Activated naive CD8-positive, alpha-beta T cell treated with anti-CD3 and anti-CD28 coated beads, Interleukin-2, amount 50 U/mL, for 24 hours (primary cell): ENCODE measurements at regions not wholly inside any gene's neighbourhood (a gene's known extent, or its start where the extent isn't known, plus 50 kb on each side); places are given as distances from the start of the nearest gene placed in this dataset.

ENCODE experiments used
- ATAC-seq: fragments of 150-1000 bp; cut with Tn5 transposase; one replicate; pipeline ENCODE4 v1.10.0; 2021
- DNase-seq: peaks from one replicate; pipeline ENCODE4 v3.0.0; 2021
- H3K27ac Mint-ChIP-seq: one replicate; pipeline ENCODE4 v1.8.0; 2021; ENCODE audit warnings: mild to moderate bottlenecking, mixed read lengths
- H3K27me3 Mint-ChIP-seq: one replicate; pipeline ENCODE4 v1.8.0; 2021; ENCODE audit warnings: mixed read lengths
- H3K36me3 Mint-ChIP-seq: one replicate; pipeline ENCODE4 v1.8.0; 2021; ENCODE audit warnings: low read depth, mixed read lengths
- H3K4me1 Mint-ChIP-seq: one replicate; pipeline ENCODE4 v1.8.0; 2021; ENCODE audit warnings: mixed read lengths
- H3K4me3 Mint-ChIP-seq: one replicate; pipeline ENCODE4 v1.8.0; 2021; ENCODE audit warnings: mild to moderate bottlenecking, moderate library complexity, mixed read lengths
- H3K9me3 Mint-ChIP-seq: one replicate; pipeline ENCODE4 v1.8.0; 2021; ENCODE audit warnings: mixed read lengths

DNA sequence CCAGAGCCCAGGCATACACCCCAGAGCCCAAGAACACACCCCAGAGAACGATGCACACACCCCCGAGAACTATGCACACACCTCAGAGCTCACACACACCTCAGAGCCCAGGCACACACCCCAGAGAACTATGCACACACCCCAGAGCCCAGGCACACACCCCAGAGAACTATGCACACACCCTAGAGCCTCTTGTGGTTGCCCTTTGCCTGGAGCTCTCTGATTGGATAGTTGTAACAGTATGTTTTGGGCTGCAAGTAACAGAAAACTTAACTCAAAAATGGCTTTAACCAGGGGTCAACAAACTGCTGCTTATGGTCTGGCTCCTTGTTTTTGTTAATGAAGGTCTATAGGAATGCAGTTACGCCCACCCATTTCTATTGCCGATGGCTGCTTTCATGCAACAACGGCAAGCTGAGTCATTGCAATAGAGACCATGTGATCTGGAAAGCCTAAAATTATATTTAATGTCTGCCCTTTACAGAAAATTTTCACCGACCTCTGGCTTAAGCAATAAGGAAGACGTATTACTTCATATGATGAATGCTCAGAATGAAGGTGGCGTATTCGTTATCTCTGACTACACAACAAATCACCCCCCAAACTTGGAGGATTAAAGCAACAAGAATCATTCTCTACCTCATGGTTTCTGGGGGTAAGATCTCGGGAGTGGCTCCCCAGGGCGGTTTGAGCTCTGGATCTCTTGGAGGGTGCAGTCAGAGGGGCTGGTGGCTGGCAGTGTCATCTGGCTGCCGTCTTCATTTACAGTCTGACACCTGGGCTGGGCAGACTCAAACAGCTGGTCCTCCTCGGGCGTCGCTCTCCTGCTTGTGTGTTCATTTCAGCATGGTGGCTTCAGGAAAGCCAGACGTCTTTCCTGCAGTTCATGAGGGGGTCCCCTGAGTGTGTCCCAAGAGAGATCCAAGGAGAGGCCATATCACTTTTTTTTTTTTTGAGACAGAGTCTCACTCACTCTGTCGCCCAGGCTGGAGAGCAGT is 66.3 kb upstream of the NCOR2 start:
- no peaks in the 10 kb centered on the region for H3K36me3 Mint-ChIP-seq
- H3K27me3 Mint-ChIP-seq, result no peaks in the 10 kb centered on the region
- no peak for ATAC-seq
- no peak overlapping the region for H3K27ac Mint-ChIP-seq
- no peak for DNase-seq
- H3K4me1 Mint-ChIP-seq, result peaks cover 14% of the 10 kb centered on the region
- no peaks in the 10 kb centered on the region for H3K9me3 Mint-ChIP-seq
- H3K4me3 Mint-ChIP-seq, result no peak overlapping the region

DNA sequence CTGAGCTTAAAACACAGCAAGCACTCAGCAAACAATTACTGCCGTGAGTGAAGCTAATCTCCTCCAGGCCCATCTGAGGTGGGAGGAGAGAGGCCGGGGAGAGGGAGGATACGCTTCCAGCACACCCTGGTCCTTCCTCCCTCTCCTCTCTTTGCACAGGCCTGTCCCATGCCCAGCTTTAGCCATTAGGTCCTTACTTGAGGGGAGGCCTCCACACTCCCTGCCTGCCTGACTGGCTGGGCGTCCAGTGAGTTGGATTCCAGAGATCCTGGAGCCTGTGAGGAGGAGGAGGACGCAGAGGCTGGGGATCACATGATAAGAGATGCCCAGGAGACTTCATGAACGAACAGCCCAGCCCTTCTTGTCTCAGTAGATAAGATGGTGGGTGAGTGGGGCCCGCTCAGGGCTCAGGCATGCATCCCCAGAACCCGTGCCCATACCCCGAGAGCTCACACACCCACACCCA is 65.1 kb upstream of the NCOR2 start:
- Mint-ChIP-seq H3K36me3 (no peaks in the 10 kb centered on the region), H3K27me3 (no peaks in the 10 kb centered on the region), H3K9me3 (no peaks in the 10 kb centered on the region), H3K4me1 (peaks cover 14% of the 10 kb centered on the region), H3K4me3 (no peak overlapping the region), H3K27ac (no peak overlapping the region)
- DNase-seq (no peak), ATAC-seq (no peak)

DNA sequence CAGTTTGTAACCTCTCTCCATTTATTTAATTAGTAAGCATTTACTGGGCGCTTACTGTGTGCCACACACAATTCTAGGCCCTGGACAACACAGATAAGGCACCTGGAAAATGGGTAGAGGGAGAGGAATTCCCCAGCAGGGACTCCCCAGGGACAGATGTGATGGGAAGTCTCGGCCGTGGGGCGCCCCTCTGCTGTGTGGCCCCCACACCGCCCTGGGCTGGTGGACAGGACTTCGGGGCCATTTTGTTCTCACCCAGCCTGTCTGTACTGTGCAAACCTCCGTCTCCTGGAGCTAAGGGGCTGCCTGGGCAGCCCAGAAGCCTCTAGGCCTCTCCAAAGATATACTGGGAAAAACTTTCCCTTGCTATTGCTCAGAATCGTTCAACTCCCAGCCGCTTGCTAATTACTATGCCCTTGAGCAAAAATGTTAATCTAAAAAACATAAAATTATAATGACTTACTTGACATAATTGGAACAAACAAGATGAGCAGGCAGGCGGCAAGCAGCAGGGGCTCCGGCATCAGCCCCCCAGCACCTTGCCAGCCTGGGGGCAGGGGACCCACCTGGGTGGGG is 64.4 kb upstream of the NCOR2 start:
- no peak overlapping the region for H3K27ac Mint-ChIP-seq
- no peaks in the 10 kb centered on the region for H3K9me3 Mint-ChIP-seq
- H3K36me3 Mint-ChIP-seq, result no peaks in the 10 kb centered on the region
- peaks cover 14% of the 10 kb centered on the region for H3K4me1 Mint-ChIP-seq
- DNase-seq, result no peak
- H3K27me3 Mint-ChIP-seq, result no peaks in the 10 kb centered on the region
- ATAC-seq, result no peak
- H3K4me3 Mint-ChIP-seq, result no peak overlapping the region

DNA sequence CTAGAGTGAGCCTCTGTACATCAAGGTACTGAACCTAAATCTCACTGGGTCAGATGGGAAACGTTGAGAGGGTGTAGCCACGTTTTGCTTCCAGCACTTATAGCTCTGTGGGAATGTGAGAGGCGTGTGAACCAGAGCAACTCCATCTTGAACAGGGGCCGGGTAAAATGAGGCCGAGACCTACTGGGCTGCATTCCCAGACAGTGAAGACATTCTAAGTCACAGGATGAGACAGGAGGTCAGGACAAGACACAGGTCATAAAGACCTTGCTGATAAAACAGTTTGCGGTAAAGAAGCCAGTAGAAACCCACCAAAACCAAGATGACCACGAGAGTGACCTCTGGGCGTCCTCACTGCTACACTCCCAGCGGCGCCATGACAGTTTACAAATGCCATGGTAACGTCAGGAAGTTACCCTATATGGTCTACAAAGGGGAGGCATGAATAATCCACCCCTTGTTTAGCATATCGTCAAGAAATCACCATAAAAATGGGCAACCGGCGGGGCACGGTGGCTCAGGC is 63.4 kb upstream of the NCOR2 start:
- ATAC-seq, result no peak
- Mint-ChIP-seq H3K4me3 (no peak overlapping the region), H3K27me3 (no peaks in the 10 kb centered on the region), H3K27ac (no peak overlapping the region), H3K9me3 (no peaks in the 10 kb centered on the region), H3K36me3 (no peaks in the 10 kb centered on the region), H3K4me1 (peaks cover 5% of the 10 kb centered on the region)
- DNase-seq, result no peak

DNA sequence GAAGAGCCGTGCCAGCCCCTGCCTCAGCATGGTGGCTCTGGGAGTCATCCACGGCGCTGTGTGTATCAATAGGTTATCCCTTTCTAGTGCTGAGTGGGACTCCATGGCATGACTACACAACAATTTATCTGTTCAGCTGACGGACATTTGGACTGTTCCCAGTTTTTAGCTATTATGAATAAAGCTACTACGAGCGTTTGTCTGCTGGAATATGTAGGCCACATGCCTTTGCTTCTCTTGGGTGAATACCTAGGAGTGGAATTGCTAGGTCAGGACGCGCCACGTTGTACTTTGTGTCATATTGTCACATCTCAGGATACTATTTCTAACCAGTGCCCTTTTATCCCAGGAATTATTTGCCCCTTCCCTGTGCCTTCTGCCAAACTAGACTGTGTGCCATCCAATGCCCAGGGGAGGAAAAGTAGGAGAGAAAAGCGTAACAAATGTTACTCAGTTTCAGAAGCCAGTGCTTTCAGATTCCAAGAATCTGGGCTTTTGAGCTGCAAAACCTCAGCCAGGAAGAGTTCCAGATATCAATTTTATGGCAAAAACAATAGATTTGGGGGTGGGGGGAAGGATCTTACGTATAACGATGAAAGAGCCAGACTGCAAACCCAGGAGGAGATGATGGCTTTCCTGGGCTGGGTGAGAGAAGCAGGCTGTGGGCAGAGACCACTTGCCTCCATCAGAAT is 62.5 kb upstream of the NCOR2 start:
- H3K9me3 Mint-ChIP-seq, result no peaks in the 10 kb centered on the region
- H3K27me3 Mint-ChIP-seq, result no peaks in the 10 kb centered on the region
- no peaks in the 10 kb centered on the region for H3K4me1 Mint-ChIP-seq
- H3K27ac Mint-ChIP-seq, result no peak overlapping the region
- ATAC-seq, result no peak
- H3K4me3 Mint-ChIP-seq, result no peak overlapping the region
- no peaks in the 10 kb centered on the region for H3K36me3 Mint-ChIP-seq
- no peak for DNase-seq

DNA sequence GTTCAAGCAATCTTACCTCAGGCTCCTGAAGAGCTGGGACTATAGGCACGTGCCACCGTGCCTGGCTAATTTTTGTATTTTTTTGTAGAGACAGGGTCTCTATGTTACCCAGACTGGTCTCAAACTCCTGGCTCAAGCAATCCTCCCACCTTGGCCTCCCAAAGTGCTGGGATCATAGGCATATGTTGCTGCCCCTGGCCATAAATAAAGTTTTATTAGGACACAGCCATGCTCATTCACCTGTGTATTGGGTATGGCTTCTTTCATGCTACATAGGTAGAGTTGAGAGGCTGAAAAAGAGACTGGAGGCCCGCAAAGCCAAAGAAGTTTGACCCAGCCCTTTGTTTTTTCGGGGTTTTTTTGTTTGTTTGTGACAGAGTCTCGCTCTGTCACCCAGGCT is 61.7 kb upstream of the NCOR2 start:
- Mint-ChIP-seq H3K9me3 (no peaks in the 10 kb centered on the region), H3K4me1 (no peaks in the 10 kb centered on the region), H3K27ac (no peak overlapping the region), H3K4me3 (no peak overlapping the region), H3K27me3 (no peaks in the 10 kb centered on the region), H3K36me3 (no peaks in the 10 kb centered on the region)
- DNase-seq (no peak), ATAC-seq (no peak)

DNA sequence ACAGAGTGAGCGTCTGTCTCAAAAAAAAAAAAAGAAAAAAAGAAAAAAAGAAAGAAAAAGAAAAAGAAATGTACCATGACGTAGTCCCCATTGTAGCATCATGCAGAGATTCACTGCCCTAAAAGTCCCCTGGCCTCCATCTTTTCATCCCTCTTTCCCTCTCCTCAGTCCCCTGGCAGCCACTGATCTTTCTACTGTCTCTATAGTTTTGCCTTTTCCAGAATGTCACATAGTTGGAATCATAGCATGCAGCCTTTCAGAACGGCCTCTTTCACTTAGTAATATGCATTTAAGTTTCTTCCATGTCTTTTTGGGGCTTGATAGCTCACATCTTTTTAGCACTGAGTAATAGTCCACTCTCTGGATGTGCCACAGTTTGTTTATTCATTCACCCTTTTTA is 60.5 kb upstream of the NCOR2 start:
- Mint-ChIP-seq H3K9me3 (no peaks in the 10 kb centered on the region), H3K36me3 (no peaks in the 10 kb centered on the region), H3K4me1 (no peaks in the 10 kb centered on the region), H3K27me3 (no peaks in the 10 kb centered on the region), H3K4me3 (no peak overlapping the region), H3K27ac (no peak overlapping the region)
- no peak for ATAC-seq
- no peak for DNase-seq

DNA sequence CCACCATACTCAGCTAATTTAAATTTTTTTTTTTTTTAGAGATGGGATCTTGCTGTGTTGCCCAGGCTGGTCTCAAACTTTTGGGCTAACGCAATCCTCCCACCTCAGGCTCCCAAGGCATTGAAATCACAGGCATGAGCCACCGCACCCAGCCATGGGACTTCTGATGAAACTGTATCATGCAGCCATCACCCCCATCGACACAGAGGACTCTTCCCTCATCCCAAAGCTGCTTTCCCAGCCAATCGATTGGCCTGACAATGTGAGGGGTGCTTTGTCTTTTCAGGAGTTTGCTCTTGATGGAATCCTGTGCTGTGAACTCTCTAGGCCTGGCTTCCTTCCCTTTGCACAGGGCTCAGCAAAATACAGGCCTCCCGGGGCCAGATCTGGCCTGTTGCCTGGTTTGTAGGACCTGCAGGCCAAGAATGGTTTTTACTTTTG is 59.6 kb upstream of the NCOR2 start:
- H3K36me3 Mint-ChIP-seq, result no peaks in the 10 kb centered on the region
- no peak overlapping the region for H3K27ac Mint-ChIP-seq
- ATAC-seq (no peak), DNase-seq (no peak)
- H3K4me3 Mint-ChIP-seq, result no peak overlapping the region
- H3K27me3 Mint-ChIP-seq, result no peaks in the 10 kb centered on the region
- H3K9me3 Mint-ChIP-seq, result no peaks in the 10 kb centered on the region
- no peaks in the 10 kb centered on the region for H3K4me1 Mint-ChIP-seq

DNA sequence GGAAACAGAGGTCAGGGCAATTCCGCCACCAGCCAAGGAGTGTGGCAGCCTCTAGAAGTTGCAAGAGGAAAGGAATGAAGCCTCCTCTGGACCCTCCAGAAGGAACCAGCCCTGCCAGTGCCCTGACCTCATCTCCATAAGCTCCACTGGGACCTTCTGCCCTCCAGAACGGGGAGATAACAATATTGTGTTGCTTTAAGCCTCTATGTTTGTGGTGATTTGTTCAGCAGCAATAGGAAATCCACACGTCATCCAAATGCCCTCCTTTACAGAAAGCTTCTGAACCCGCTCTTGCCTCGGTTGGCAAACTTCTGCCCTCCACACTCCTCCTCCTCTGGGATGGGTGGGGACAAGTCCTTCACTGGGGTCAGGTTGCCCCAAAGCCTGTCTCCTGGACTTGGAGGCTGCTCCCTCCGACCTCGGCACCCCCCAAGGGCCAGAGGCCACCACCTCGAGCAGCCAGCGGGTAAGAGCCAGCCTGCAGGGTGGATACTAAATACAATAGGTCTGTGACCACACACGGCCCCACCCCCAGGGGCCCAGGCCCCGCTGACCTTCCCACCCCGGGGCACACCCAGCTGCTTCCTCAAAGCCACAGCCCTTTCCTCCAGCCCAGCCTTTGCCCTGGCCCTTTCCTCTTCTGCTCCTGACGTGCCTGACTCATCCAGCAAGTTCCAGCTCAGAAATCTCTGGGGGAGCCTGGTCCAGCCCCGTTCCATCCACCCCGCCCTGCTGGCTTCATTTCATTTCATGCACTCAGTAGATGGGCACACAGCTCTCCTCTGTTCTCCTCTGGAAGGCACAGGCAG is 58.7 kb upstream of the NCOR2 start:
- no peak for ATAC-seq
- no peaks in the 10 kb centered on the region for H3K4me1 Mint-ChIP-seq
- DNase-seq, result no peak
- no peaks in the 10 kb centered on the region for H3K36me3 Mint-ChIP-seq
- H3K9me3 Mint-ChIP-seq, result no peaks in the 10 kb centered on the region
- no peak overlapping the region for H3K4me3 Mint-ChIP-seq
- no peaks in the 10 kb centered on the region for H3K27me3 Mint-ChIP-seq
- H3K27ac Mint-ChIP-seq, result no peak overlapping the region

DNA sequence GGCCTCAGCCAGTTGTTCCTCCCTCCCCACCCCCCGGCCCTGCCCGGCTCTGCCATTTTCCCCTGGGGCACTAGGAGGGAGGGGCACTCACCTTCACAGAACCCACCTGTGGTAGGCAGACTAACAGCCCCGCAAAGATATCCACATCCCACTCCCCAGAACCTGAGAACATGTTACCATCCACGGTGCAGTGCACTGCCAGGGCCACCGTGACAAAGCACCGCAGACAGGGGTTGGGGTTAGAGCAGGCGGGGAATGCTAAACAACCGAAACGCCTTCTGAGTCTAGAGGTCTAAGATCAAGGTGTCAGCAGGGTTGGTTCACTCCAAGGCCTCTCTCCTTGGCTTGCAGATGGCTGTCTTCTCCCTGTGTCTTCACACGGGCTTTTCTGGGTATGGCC is 57.4 kb upstream of the NCOR2 start:
- Mint-ChIP-seq H3K36me3 (no peaks in the 10 kb centered on the region), H3K27ac (no peak overlapping the region), H3K4me1 (no peaks in the 10 kb centered on the region), H3K9me3 (no peaks in the 10 kb centered on the region), H3K27me3 (no peaks in the 10 kb centered on the region), H3K4me3 (no peak overlapping the region)
- ATAC-seq (no peak), DNase-seq (no peak)

DNA sequence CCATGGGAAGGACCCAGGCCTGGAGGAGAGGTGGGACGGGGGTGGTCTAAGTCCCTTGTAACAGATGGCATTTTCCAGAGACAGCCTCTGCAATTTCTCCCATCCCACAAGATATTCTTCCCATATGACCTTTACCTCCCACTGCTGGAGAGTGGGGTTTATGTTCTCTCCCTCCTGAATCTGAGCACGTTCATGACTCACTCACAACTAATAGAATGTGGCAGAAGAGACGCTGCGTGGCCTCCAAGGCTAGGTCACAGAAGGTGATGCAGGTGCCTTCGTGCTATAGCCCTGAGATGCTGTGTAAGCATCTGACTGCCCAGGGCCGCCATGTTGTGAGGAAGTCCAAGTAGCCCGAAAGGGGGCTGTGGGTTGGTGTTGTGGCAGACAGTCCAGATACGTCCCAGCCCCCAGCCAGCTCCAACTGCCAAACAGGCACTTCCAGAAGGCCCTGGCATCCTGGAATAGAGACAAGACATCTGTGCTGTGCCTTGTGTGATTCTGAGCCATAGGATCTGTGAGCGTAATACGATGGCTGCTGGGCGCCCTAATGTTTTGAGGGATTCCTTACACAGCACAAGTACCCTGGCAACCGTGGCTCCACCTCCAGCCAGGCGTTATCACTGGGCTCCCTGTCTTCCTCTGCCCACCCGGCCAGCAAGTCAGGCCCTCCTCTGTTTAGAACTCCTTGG is 56.1 kb upstream of the NCOR2 start:
- Mint-ChIP-seq H3K4me1 (no peaks in the 10 kb centered on the region), H3K9me3 (no peaks in the 10 kb centered on the region), H3K36me3 (no peaks in the 10 kb centered on the region), H3K27ac (no peak overlapping the region), H3K4me3 (no peak overlapping the region), H3K27me3 (no peaks in the 10 kb centered on the region)
- no peak for ATAC-seq
- DNase-seq, result no peak

DNA sequence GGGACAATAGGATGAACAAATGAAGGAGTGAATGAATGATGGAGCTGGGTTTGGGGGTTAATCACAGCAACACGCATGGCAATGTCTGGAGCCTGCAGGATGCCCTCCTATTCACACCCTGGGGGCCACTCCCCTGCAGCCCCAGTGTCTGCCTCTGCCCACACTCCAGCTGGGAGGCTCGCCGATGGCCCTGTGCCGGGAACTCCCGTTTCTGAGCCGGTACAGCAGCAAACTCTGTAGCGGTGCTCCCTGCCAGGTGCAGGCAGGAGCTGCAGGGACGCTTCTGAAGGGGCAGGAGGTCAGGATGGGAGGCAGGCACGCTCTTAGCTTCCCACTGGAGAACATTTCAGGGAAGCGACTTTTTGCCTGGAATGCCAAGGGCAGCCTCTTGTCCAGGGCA is 55.4 kb upstream of the NCOR2 start:
- Mint-ChIP-seq H3K27ac (no peak overlapping the region), H3K4me3 (no peak overlapping the region)
- no peak for DNase-seq

DNA sequence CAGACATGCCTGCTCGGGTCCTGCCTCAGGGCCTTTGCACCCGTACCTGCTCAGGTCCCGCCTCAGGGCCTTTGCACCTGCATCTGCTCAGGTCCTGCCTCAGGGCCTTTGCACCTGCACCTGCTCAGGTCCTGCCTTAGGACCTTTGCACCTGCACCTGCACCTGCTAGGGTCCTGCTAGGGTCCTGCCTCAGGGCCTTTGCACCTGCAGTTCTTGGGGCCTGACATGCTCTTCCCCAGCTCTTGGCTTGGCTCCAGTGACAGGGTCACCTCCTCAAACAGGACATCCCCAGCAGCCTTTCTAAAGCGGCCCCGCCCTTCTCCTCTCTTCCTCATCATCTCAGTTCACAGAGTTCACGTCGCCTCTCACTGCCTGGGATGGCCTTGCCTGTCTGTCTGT is 54.9 kb upstream of the NCOR2 start:
- DNase-seq (no peak), ATAC-seq (no peak)
- Mint-ChIP-seq H3K9me3 (no peaks in the 10 kb centered on the region), H3K4me3 (no peak overlapping the region), H3K27me3 (no peaks in the 10 kb centered on the region), H3K36me3 (no peaks in the 10 kb centered on the region), H3K4me1 (no peaks in the 10 kb centered on the region), H3K27ac (no peak overlapping the region)

More for the DNA sequence above, 55.4 kb upstream of the NCOR2 start:
- ATAC-seq, result no peak
- H3K36me3 Mint-ChIP-seq, result no peaks in the 10 kb centered on the region
- no peaks in the 10 kb centered on the region for H3K27me3 Mint-ChIP-seq
- no peaks in the 10 kb centered on the region for H3K4me1 Mint-ChIP-seq
- no peaks in the 10 kb centered on the region for H3K9me3 Mint-ChIP-seq

DNA sequence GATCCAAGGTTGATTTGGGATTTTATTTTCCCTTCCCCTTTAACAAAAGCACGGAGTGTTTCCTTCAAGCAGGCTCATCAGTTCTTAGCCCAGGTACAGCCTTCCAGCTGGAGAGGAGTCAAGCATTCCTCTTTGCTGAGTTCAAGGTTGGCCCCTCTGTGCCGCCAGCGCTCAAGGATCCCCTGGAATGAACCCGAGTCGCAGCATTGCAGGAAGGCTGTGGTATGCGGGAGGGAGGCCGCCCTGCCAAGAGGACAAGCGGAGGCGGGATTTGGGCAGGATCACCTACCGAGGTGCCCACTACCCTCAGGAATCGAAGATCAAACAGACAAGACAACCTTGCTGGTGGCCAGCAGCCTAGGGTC is 53.9 kb upstream of the NCOR2 start:
- ATAC-seq (no peak), DNase-seq (no peak)
- Mint-ChIP-seq H3K27ac (no peak overlapping the region), H3K4me3 (no peak overlapping the region), H3K27me3 (peaks cover 2% of the 10 kb centered on the region), H3K9me3 (no peaks in the 10 kb centered on the region), H3K36me3 (no peaks in the 10 kb centered on the region), H3K4me1 (no peaks in the 10 kb centered on the region)
